IPS DF 19.7 (cell line): ENCODE measurements at regions not wholly inside any gene's neighbourhood (a gene's known extent, or its start where the extent isn't known, plus 50 kb on each side); places are given as distances from the start of the nearest gene placed in this dataset.
"Not testable (repeated sequence)": the region's sequence is repeated elsewhere in the genome, so short reads cannot be mapped to it uniquely, and the experiment has no call there.

Experiments used
- DNase-seq: peaks from one replicate; pipeline ENCODE4 v3.0.0-alpha.2; 2013; ENCODE audit warnings: low read depth, low spot score

GRCh38 chr17:33689725-33690124 lies 396.6 kb upstream of the ASIC2 start:
- no peak for DNase-seq

- DNase-seq: no peak
Measured at GRCh38 chr17:33695431-33695830, 402.3 kb upstream of the ASIC2 start.

GRCh38 chr17:33696102-33696501 lies 403.0 kb upstream of the ASIC2 start:
- DNase-seq: no peak

- DNase-seq: no peak
Measured at GRCh38 chr17:33697557-33697956, 404.5 kb upstream of the ASIC2 start.

GRCh38 chr17:33701910-33702309 lies 408.8 kb upstream of the ASIC2 start:
- no peak for DNase-seq

GRCh38 chr17:33704856-33705255 lies 411.8 kb upstream of the ASIC2 start:
- DNase-seq: no peak

- no peak for DNase-seq
Measured at GRCh38 chr17:33709881-33710280, 416.8 kb upstream of the ASIC2 start.

- DNase-seq: no peak
Measured at GRCh38 chr17:33712120-33712519, 419.0 kb upstream of the ASIC2 start.

GRCh38 chr17:33716957-33717356 lies 423.9 kb upstream of the ASIC2 start:
- no peak for DNase-seq

- DNase-seq: not testable (repeated sequence)
Measured at GRCh38 chr17:33723736-33724135, 430.6 kb upstream of the ASIC2 start.

GRCh38 chr17:33725675-33726271 lies 432.7 kb upstream of the ASIC2 start:
- DNase-seq: no peak

GRCh38 chr17:33730131-33730530 lies 437.0 kb upstream of the ASIC2 start:
- DNase-seq: no peak

- DNase-seq: no peak
Measured at GRCh38 chr17:33732116-33732515, 439.0 kb upstream of the ASIC2 start.

GRCh38 chr17:33739714-33740113 lies 446.6 kb upstream of the ASIC2 start:
- DNase-seq: no peak

- no peak for DNase-seq
Measured at GRCh38 chr17:33745047-33745760, 452.1 kb upstream of the ASIC2 start.

GRCh38 chr17:33749171-33749570 lies 456.1 kb upstream of the ASIC2 start:
- no peak for DNase-seq

- peak; percentile 65 for DNase-seq
Measured at GRCh38 chr17:33750943-33751701, 458.0 kb upstream of the ASIC2 start.

GRCh38 chr17:33751702-33752065 lies 458.6 kb upstream of the ASIC2 start:
- no peak for DNase-seq

GRCh38 chr17:33753452-33753851 lies 460.4 kb upstream of the ASIC2 start:
- DNase-seq: no peak

GRCh38 chr17:33756021-33756420 lies 462.9 kb upstream of the ASIC2 start:
- no peak for DNase-seq

- no peak for DNase-seq
Measured at GRCh38 chr17:33765871-33766270, 472.8 kb upstream of the ASIC2 start.

- DNase-seq: no peak
Measured at GRCh38 chr17:33766721-33767120, 473.6 kb upstream of the ASIC2 start.

- DNase-seq: no peak
Measured at GRCh38 chr17:33769066-33769465, 476.0 kb upstream of the ASIC2 start.
